GM23338 (cell line): ENCODE measurements at regions not wholly inside any gene's neighbourhood (a gene's known extent, or its start where the extent isn't known, plus 50 kb on each side); places are given as distances from the start of the nearest gene placed in this dataset.

Experiments used
- ATAC-seq: fragments of 200-7000 bp; cut with Tn5 transposase; 3 replicates; pipeline ENCODE4 v1.9.1; 2020
- DNase-seq: peaks from one replicate; pipeline ENCODE4 v3.0.0-alpha.2; 2015; ENCODE audit warnings: low spot score
- H2AFZ ChIP-seq: fragments of 200-600 bp; sonication (generic); 2 replicates; pipeline ENCODE4 v1.8.0; 2016; ENCODE audit warnings: antibody characterized with exemption, mild to moderate bottlenecking, moderate library complexity
- H3F3A ChIP-seq: fragments of 200-600 bp; sonication (generic); replicated peaks from 2 replicates; pipeline ENCODE4 v1.8.0; 2017; ENCODE audit warnings: antibody characterized with exemption, mixed run types, low read depth
- H3K27ac ChIP-seq: fragments of 200-600 bp; sonication (generic); 2 replicates; pipeline ENCODE4 v1.6.1; 2016; ENCODE audit warnings: low read depth
- H3K27me3 ChIP-seq: fragments of 200-600 bp; sonication (generic); 2 replicates; pipeline ENCODE4 v1.8.0; 2016; ENCODE audit warnings: mild to moderate bottlenecking, mixed run types, moderate library complexity; ENCODE audit not compliant: insufficient read depth
- H3K36me3 ChIP-seq: fragments of 200-600 bp; sonication (generic); 2 replicates; pipeline ENCODE4 v1.8.0; 2016; ENCODE audit warnings: mild to moderate bottlenecking; ENCODE audit not compliant: insufficient read depth
- H3K4me1 ChIP-seq: fragments of 200-600 bp; sonication (generic); 2 replicates; pipeline ENCODE4 v1.8.0; 2016; ENCODE audit warnings: mild to moderate bottlenecking, moderate library complexity; ENCODE audit not compliant: insufficient read depth
- H3K4me2 ChIP-seq: fragments of 200-600 bp; sonication (generic); 2 replicates; pipeline ENCODE4 v1.7.1; 2017; ENCODE audit warnings: mixed run types
- H3K4me3 ChIP-seq: fragments of 200-600 bp; sonication (generic); 2 replicates; pipeline ENCODE4 v1.6.1; 2016; ENCODE audit warnings: mixed run types
- H3K79me2 ChIP-seq: fragments of 200-600 bp; sonication (generic); replicated peaks from 2 replicates; pipeline ENCODE4 v1.8.0; 2017; ENCODE audit warnings: mild to moderate bottlenecking; ENCODE audit not compliant: insufficient read depth
- H3K9me2 ChIP-seq: fragments of 200-600 bp; sonication (generic); 2 replicates; pipeline ENCODE4 v1.8.0; 2017; ENCODE audit not compliant: insufficient read depth
- H4K20me1 ChIP-seq: fragments of 200-600 bp; sonication (generic); replicated peaks from 2 replicates; pipeline ENCODE4 v1.8.0; 2017; ENCODE audit warnings: mild to moderate bottlenecking; ENCODE audit not compliant: insufficient read depth
- H3K27ac Mint-ChIP-seq: 2 replicates; pipeline ENCODE4 v1.8.0; 2020; ENCODE audit warnings: inconsistent platforms, mild to moderate bottlenecking, moderate library complexity, mixed read lengths
- H3K27me3 Mint-ChIP-seq: 3 replicates; pipeline ENCODE4 v1.8.0; 2022; ENCODE audit warnings: low read depth, mild to moderate bottlenecking, moderate library complexity, mixed read lengths, inconsistent platforms; ENCODE audit not compliant: insufficient read depth, poor library complexity
- H3K36me3 Mint-ChIP-seq: 3 replicates; pipeline ENCODE4 v1.8.0; 2021; ENCODE audit warnings: low read depth, mild to moderate bottlenecking, inconsistent platforms, moderate library complexity, mixed read lengths
- H3K4me1 Mint-ChIP-seq: 3 replicates; pipeline ENCODE4 v1.8.0; 2020; ENCODE audit warnings: mild to moderate bottlenecking, inconsistent platforms, mixed read lengths
- H3K4me3 Mint-ChIP-seq: 3 replicates; pipeline ENCODE4 v1.8.0; 2021; ENCODE audit warnings: moderate library complexity, mild to moderate bottlenecking, inconsistent platforms, mixed read lengths
- H3K9me3 Mint-ChIP-seq: 3 replicates; pipeline ENCODE4 v1.8.0; 2020; ENCODE audit warnings: moderate library complexity, mild to moderate bottlenecking, inconsistent platforms, mixed read lengths
- CREB1 ChIP-seq: fragments of 250-450 bp; sonication (Bioruptor Pico); IDR thresholded peaks from 2 replicates; pipeline ENCODE4 v1.5.0; 2020; ENCODE audit warnings: low read depth, mild to moderate bottlenecking, moderate library complexity
- JUNB ChIP-seq: IDR thresholded peaks from one replicate; pipeline ENCODE4 v1.6.1; 2016; ENCODE audit warnings: antibody characterized with exemption; ENCODE audit not compliant: unreplicated experiment
- NANOG ChIP-seq: IDR thresholded peaks from 2 replicates; pipeline ENCODE4 v1.6.1; 2016; ENCODE audit warnings: antibody characterized with exemption, borderline replicate concordance
- REST ChIP-seq: IDR thresholded peaks from one replicate; pipeline ENCODE4 v1.6.1; 2018; ENCODE audit warnings: antibody characterized with exemption; ENCODE audit not compliant: unreplicated experiment
- STAT1 ChIP-seq: IDR thresholded peaks from one replicate; pipeline ENCODE4 v1.6.1; 2016; ENCODE audit warnings: antibody characterized with exemption; ENCODE audit not compliant: unreplicated experiment
- ZNF114 ChIP-seq: fragments of 250-450 bp; sonication (Bioruptor Pico); IDR thresholded peaks from 2 replicates; pipeline ENCODE4 v1.5.0; 2020; ENCODE audit warnings: mild to moderate bottlenecking, moderate library complexity
- ZNF462 ChIP-seq: fragments of 250-450 bp; sonication (Bioruptor Pico); IDR thresholded peaks from 2 replicates; pipeline ENCODE4 v1.5.0; 2020; ENCODE audit warnings: mild to moderate bottlenecking, moderate library complexity

GRCh38 chr1:219514728-219515127 lies 98.2 kb downstream of the ZC3H11B start (continued):
- TF ChIP-seq ZNF462 (CRISPR knock-in tag), result no peak
- no peak for TF ChIP-seq STAT1

GRCh38 chr1:219507437-219507836 lies 105.5 kb downstream of the ZC3H11B start:
- no peaks in the 10 kb centered on the region for H3K27me3 ChIP-seq
- peaks cover 1% of the 10 kb centered on the region for H3K27me3 Mint-ChIP-seq
- TF ChIP-seq ZNF462 (CRISPR knock-in tag) (no peak), REST (no peak), ZNF114 (CRISPR knock-in tag) (no peak), NANOG (no peak), JUNB (no peak), CREB1 (CRISPR knock-in tag) (no peak)

More at GRCh38 chr1:219507437-219507836, 105.5 kb downstream of the ZC3H11B start:
- no peaks in the 10 kb centered on the region for H3F3A ChIP-seq
- Mint-ChIP-seq H3K27ac (no peak overlapping the region), H3K36me3 (no peaks in the 10 kb centered on the region), H3K4me3 (no peak overlapping the region), H3K4me1 (no peaks in the 10 kb centered on the region), H3K9me3 (no peaks in the 10 kb centered on the region)
- no peak overlapping the region for H3K4me3 ChIP-seq
- H3K36me3 ChIP-seq, result no peaks in the 10 kb centered on the region
- DNase-seq, result no peak
- ATAC-seq, result no peak
- no peaks in the 10 kb centered on the region for H3K4me1 ChIP-seq
- no peaks in the 10 kb centered on the region for H3K79me2 ChIP-seq
- H3K9me2 ChIP-seq, result peaks cover 7% of the 10 kb centered on the region
- no peak overlapping the region for H2AFZ ChIP-seq
- no peaks in the 10 kb centered on the region for H4K20me1 ChIP-seq
- no peak overlapping the region for H3K4me2 ChIP-seq
- H3K27ac ChIP-seq, result no peak overlapping the region
